PC-3 (cell line): ENCODE measurements at regions not wholly inside any gene's neighbourhood (a gene's known extent, or its start where the extent isn't known, plus 50 kb on each side); places are given as distances from the start of the nearest gene placed in this dataset.

Experiments used
- ATAC-seq: fragments of 200-7000 bp; cut with Tn5 transposase; 2 replicates; pipeline ENCODE4 v1.9.1; 2020; ENCODE audit warnings: mild to moderate bottlenecking, moderate library complexity
- BruUV-seq: library from RNA; stranded (reverse); fragments of 400-500 nt; replicated peaks from 2 replicates; lab custom pipeline; 2021; lab: Mats Ljungman, UMichigan
- CTCF ChIA-PET: fragments of 300-600 bp; sonication (Branson Sonifier 250); formaldehyde crosslinking; loops from one replicate; lab custom pipeline; 2022; ENCODE audit warnings: antibody characterized with exemption; lab: Charles Lee
- POLR2A ChIA-PET: fragments of 300-600 bp; sonication (Branson Sonifier 250); formaldehyde crosslinking; loops from one replicate; lab custom pipeline; 2022; ENCODE audit warnings: antibody characterized with exemption; ENCODE audit not compliant: unreplicated experiment; lab: Charles Lee
- DNase-seq: peaks from one replicate; pipeline ENCODE4 v3.0.0-alpha.2; 2015
- H2AFZ ChIP-seq: fragments of 300-600 bp; sonication (generic); 2 replicates; pipeline ENCODE4 v1.6.0; 2016; ENCODE audit warnings: antibody characterized with exemption, low read length
- H3F3A ChIP-seq: fragments of 300-600 bp; sonication (generic); one replicate; pipeline ENCODE4 v1.6.0; 2017; ENCODE audit warnings: antibody characterized with exemption, low read length, control low read depth, mild to moderate bottlenecking; ENCODE audit not compliant: unreplicated experiment
- H3K27ac ChIP-seq: fragments of 300-600 bp; sonication (generic); 2 replicates; pipeline ENCODE4 v1.5.1; 2016; ENCODE audit warnings: mild to moderate bottlenecking, low read length
- H3K27me3 ChIP-seq: fragments of 300-600 bp; sonication (generic); 2 replicates; pipeline ENCODE4 v1.6.1; 2016; ENCODE audit warnings: low read length, mixed read lengths
- H3K36me3 ChIP-seq: fragments of 300-600 bp; sonication (generic); 2 replicates; pipeline ENCODE4 v1.6.1; 2016; ENCODE audit warnings: low read depth, mixed run types, low read length, mixed read lengths
- H3K4me1 ChIP-seq: fragments of 300-600 bp; sonication (generic); 2 replicates; pipeline ENCODE4 v1.5.1; 2016; ENCODE audit warnings: low read length; ENCODE audit not compliant: insufficient read depth
- H3K4me2 ChIP-seq: fragments of 300-600 bp; sonication (generic); 2 replicates; pipeline ENCODE4 v1.6.0; 2016; ENCODE audit warnings: low read length
- H3K4me3 ChIP-seq: fragments of 300-600 bp; sonication (generic); 2 replicates; pipeline ENCODE4 v1.5.1; 2016; ENCODE audit warnings: mild to moderate bottlenecking, low read length, mixed read lengths
- H3K79me2 ChIP-seq: fragments of 300-600 bp; sonication (generic); 2 replicates; pipeline ENCODE4 v1.6.1; 2017; ENCODE audit warnings: low read length, mixed read lengths
- H3K9ac ChIP-seq: fragments of 300-600 bp; sonication (generic); 2 replicates; pipeline ENCODE4 v1.6.0; 2016; ENCODE audit warnings: mild to moderate bottlenecking, low read length
- H3K9me2 ChIP-seq: fragments of 300-600 bp; sonication (generic); replicated peaks from 2 replicates; pipeline ENCODE4 v1.6.1; 2016; ENCODE audit warnings: mixed run types, low read length, mixed read lengths
- H3K9me3 ChIP-seq: fragments of 300-600 bp; sonication (generic); 2 replicates; pipeline ENCODE4 v1.6.1; 2016; ENCODE audit warnings: low read length, mixed read lengths
- H4K20me1 ChIP-seq: fragments of 300-600 bp; sonication (generic); 2 replicates; pipeline ENCODE4 v1.6.1; 2016; ENCODE audit warnings: low read length, mixed read lengths
- CTCF ChIP-seq: fragments of 300-600 bp; sonication (generic); conservative IDR thresholded peaks from 2 replicates; pipeline ENCODE4 v1.5.1; 2017; ENCODE audit warnings: antibody characterized with exemption, low read depth, mild to moderate bottlenecking, low read length
- EZH2 ChIP-seq: fragments of 300-600 bp; sonication (generic); IDR thresholded peaks from one replicate; pipeline ENCODE4 v1.6.1; 2017; ENCODE audit warnings: antibody characterized with exemption, mild to moderate bottlenecking, low read length; ENCODE audit not compliant: unreplicated experiment
- EZH2phosphoT487 ChIP-seq: fragments of 300-600 bp; sonication (generic); IDR thresholded peaks from 2 replicates; pipeline ENCODE4 v1.6.1; 2018; ENCODE audit warnings: mild to moderate bottlenecking, antibody characterized with exemption, low read length, borderline replicate concordance
- intact Hi-C: fragments of 100-400 bp; cut with micrococcal nuclease; formaldehyde crosslinking; loops from 2 replicates; pipeline ENCODE4 v1.9.0; 2023

- intact Hi-C loops, result no loop called here
These were observed 524.8 kb downstream of the HAO1 start for GRCh38 chr20:7415427-7415826.

GRCh38 chr20:7416382-7416781 is 523.9 kb downstream of the HAO1 start:
- Histone ChIP-seq H3K9me3 (no peaks in the 10 kb centered on the region), H3K4me1 (no peaks in the 10 kb centered on the region), H3K27me3 (no peaks in the 10 kb centered on the region), H2AFZ (no peak overlapping the region), H3K27ac (no peak overlapping the region), H3K4me3 (no peak overlapping the region), H4K20me1 (no peaks in the 10 kb centered on the region), H3K79me2 (no peaks in the 10 kb centered on the region), H3K9ac (no peak overlapping the region), H3F3A (no peaks in the 10 kb centered on the region), H3K36me3 (no peaks in the 10 kb centered on the region), H3K9me2 (no peaks in the 10 kb centered on the region), H3K4me2 (no peak overlapping the region)
- TF ChIP-seq CTCF, result no peak
- no peak for TF ChIP-seq EZH2
- no peak for TF ChIP-seq EZH2phosphoT487
- no peak for ATAC-seq
- ChIA-PET CTCF (no interaction called here), POLR2A (no interaction called here)
- intact Hi-C loops, result no loop called here
- peak; percentile 0 for DNase-seq
- BruUV-seq, result no TSS peak

More at GRCh38 chr20:7415427-7415826, 524.8 kb downstream of the HAO1 start:
- no peaks in the 10 kb centered on the region for H3K36me3 ChIP-seq
- H3K27ac ChIP-seq, result no peak overlapping the region
- H3K79me2 ChIP-seq, result no peaks in the 10 kb centered on the region
- BruUV-seq, result no TSS peak
- no peak overlapping the region for H2AFZ ChIP-seq
- no peaks in the 10 kb centered on the region for H3K9me2 ChIP-seq
- H3F3A ChIP-seq, result no peaks in the 10 kb centered on the region
- ChIA-PET CTCF (no interaction called here), POLR2A (no interaction called here)
- no peaks in the 10 kb centered on the region for H4K20me1 ChIP-seq
- H3K9ac ChIP-seq, result no peak overlapping the region
- H3K4me3 ChIP-seq, result no peak overlapping the region
- TF ChIP-seq CTCF, result no peak
- no peak for TF ChIP-seq EZH2phosphoT487
- no peak for TF ChIP-seq EZH2
- no peak overlapping the region for H3K4me2 ChIP-seq
- ATAC-seq (no peak), DNase-seq (no peak)
- H3K27me3 ChIP-seq, result no peaks in the 10 kb centered on the region
- H3K4me1 ChIP-seq, result no peaks in the 10 kb centered on the region
- H3K9me3 ChIP-seq, result no peaks in the 10 kb centered on the region

GRCh38 chr20:7420345-7420744 is 519.9 kb downstream of the HAO1 start:
- BruUV-seq, result no TSS peak
- Histone ChIP-seq H2AFZ (no peak overlapping the region), H3K4me3 (no peak overlapping the region), H3K9me2 (no peaks in the 10 kb centered on the region), H3K27ac (no peak overlapping the region), H3K79me2 (no peaks in the 10 kb centered on the region), H3K9ac (no peak overlapping the region), H3F3A (no peaks in the 10 kb centered on the region), H3K36me3 (no peaks in the 10 kb centered on the region), H3K4me2 (no peak overlapping the region), H3K4me1 (no peaks in the 10 kb centered on the region), H3K27me3 (no peaks in the 10 kb centered on the region), H4K20me1 (no peaks in the 10 kb centered on the region), H3K9me3 (no peaks in the 10 kb centered on the region)
- ATAC-seq, result no peak
- intact Hi-C loops, result no loop called here
- ChIA-PET CTCF (no interaction called here), POLR2A (no interaction called here)
- no peak for DNase-seq
- TF ChIP-seq CTCF, result no peak
- TF ChIP-seq EZH2, result no peak
- no peak for TF ChIP-seq EZH2phosphoT487
